ENCODE measurements at regions not wholly inside any gene's neighbourhood (a gene's known extent, or its start where the extent isn't known, plus 50 kb on each side); places are given as distances from the start of the nearest gene placed in this dataset.

- TF ChIP-seq CTCF (conservative IDR thresholded peaks at IDR 0.05; ENCODE audit: low read length): no peak
- no peak for DNase-seq (ENCODE audit: low read depth)
- no peak overlapping the region for H3K4me3 ChIP-seq (ENCODE audit: low read length)
Observed at GRCh38 chr7:120205101-120205500, 67.9 kb upstream of the KCND2 start.

GRCh38 chr7:120207037-120207436 is 65.9 kb upstream of the KCND2 start:
- TF ChIP-seq CTCF (conservative IDR thresholded peaks at IDR 0.05; ENCODE audit: low read length): no peak
- H3K4me3 ChIP-seq (ENCODE audit: low read length): no peak overlapping the region
- DNase-seq (ENCODE audit: low read depth): no peak

GRCh38 chr7:120215654-120216053 is 57.3 kb upstream of the KCND2 start:
- TF ChIP-seq CTCF (conservative IDR thresholded peaks at IDR 0.05; ENCODE audit: low read length): no peak
- no peak overlapping the region for H3K4me3 ChIP-seq (ENCODE audit: low read length)
- DNase-seq (ENCODE audit: low read depth): no peak

GRCh38 chr7:120216947-120217346 is 56.0 kb upstream of the KCND2 start:
- DNase-seq (ENCODE audit: low read depth): no peak
- TF ChIP-seq CTCF (conservative IDR thresholded peaks at IDR 0.05; ENCODE audit: low read length): no peak
- H3K4me3 ChIP-seq (ENCODE audit: low read length): no peak overlapping the region

GRCh38 chr7:120218712-120219111 is 54.3 kb upstream of the KCND2 start:
- DNase-seq (ENCODE audit: low read depth): peak; percentile 13
- no peak overlapping the region for H3K4me3 ChIP-seq (ENCODE audit: low read length)
- no peak for TF ChIP-seq CTCF (conservative IDR thresholded peaks at IDR 0.05; ENCODE audit: low read length)

- H3K4me3 ChIP-seq (ENCODE audit: low read length): no peak overlapping the region
- TF ChIP-seq CTCF (conservative IDR thresholded peaks at IDR 0.05; ENCODE audit: low read length): no peak
- DNase-seq (ENCODE audit: low read depth): no peak
Observed at GRCh38 chr7:120221666-120222065, 51.3 kb upstream of the KCND2 start.
